ENCODE measurements at regions not wholly inside any gene's neighbourhood (a gene's known extent, or its start where the extent isn't known, plus 50 kb on each side); places are given as distances from the start of the nearest gene placed in this dataset.

DNA sequence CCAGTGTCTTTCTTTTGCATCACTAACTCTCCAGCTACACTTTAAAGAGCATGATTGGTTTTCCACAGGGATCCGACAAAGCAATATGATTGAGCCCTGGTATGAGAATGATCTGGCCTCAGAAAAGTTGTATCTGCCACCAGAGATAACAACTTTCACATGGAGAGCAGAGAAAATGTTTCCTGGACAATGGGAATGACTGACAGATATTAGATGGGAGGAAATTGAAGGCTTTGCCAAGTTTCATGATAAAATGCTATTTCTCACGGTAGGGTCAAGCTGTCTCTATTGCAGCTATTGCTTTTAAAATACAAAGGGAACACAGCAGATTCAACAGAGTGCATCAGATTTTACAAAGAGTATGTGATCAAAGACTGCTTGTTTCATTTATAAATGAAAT is 56.4 kb upstream of the GLIS3 start:
- H3K4me3 ChIP-seq (ENCODE audit: low read length), result no peak overlapping the region

GRCh38 chr9:4353236-4353635 is 53.4 kb upstream of the GLIS3 start:
- Histone ChIP-seq H3K4me3 (ENCODE audit: low read length) (no peak overlapping the region), H3K4me1 (ENCODE audit: control insufficient read depth, insufficient read depth, low read length) (no peaks in the 10 kb centered on the region), H3K36me3 (ENCODE audit: control insufficient read depth, insufficient read depth, low read length, severe bottlenecking) (no peaks in the 10 kb centered on the region), H3K27me3 (replicated peaks; ENCODE audit: control insufficient read depth, insufficient read depth, low read length) (no peaks in the 10 kb centered on the region), H3K9ac (ENCODE audit: low read length) (no peak overlapping the region), H3K9me3 (ENCODE audit: control insufficient read depth, low read length) (no peaks in the 10 kb centered on the region)
- DNase-seq (ENCODE audit: low read depth), result peak; percentile 36

More for the DNA sequence above, 56.4 kb upstream of the GLIS3 start:
- H3K9me3 ChIP-seq (ENCODE audit: control insufficient read depth, low read length), result no peaks in the 10 kb centered on the region
- DNase-seq (ENCODE audit: low read depth), result no peak
- no peaks in the 10 kb centered on the region for H3K27me3 ChIP-seq (replicated peaks; ENCODE audit: control insufficient read depth, insufficient read depth, low read length)
- no peaks in the 10 kb centered on the region for H3K4me1 ChIP-seq (ENCODE audit: control insufficient read depth, insufficient read depth, low read length)
- no peaks in the 10 kb centered on the region for H3K36me3 ChIP-seq (ENCODE audit: control insufficient read depth, insufficient read depth, low read length, severe bottlenecking)
- H3K9ac ChIP-seq (ENCODE audit: low read length), result no peak overlapping the region

- Histone ChIP-seq H3K4me3 (ENCODE audit: low read length) (no peak overlapping the region), H3K27me3 (replicated peaks; ENCODE audit: control insufficient read depth, insufficient read depth, low read length) (no peaks in the 10 kb centered on the region), H3K9me3 (ENCODE audit: control insufficient read depth, low read length) (no peaks in the 10 kb centered on the region), H3K36me3 (ENCODE audit: control insufficient read depth, insufficient read depth, low read length, severe bottlenecking) (no peaks in the 10 kb centered on the region), H3K4me1 (ENCODE audit: control insufficient read depth, insufficient read depth, low read length) (no peaks in the 10 kb centered on the region), H3K9ac (ENCODE audit: low read length) (no peak overlapping the region)
- DNase-seq (ENCODE audit: low read depth), result no peak
Observed at GRCh38 chr9:4349816-4350418, 50.0 kb upstream of the GLIS3 start.
